LHCN-M2 (cell line): ENCODE measurements at regions not wholly inside any gene's neighbourhood (a gene's known extent, or its start where the extent isn't known, plus 50 kb on each side); places are given as distances from the start of the nearest gene placed in this dataset.

Experiments
- DNase-seq: peaks from one replicate; pipeline ENCODE4 v3.0.0-alpha.2; 2012; ENCODE audit warnings: low read depth

DNA sequence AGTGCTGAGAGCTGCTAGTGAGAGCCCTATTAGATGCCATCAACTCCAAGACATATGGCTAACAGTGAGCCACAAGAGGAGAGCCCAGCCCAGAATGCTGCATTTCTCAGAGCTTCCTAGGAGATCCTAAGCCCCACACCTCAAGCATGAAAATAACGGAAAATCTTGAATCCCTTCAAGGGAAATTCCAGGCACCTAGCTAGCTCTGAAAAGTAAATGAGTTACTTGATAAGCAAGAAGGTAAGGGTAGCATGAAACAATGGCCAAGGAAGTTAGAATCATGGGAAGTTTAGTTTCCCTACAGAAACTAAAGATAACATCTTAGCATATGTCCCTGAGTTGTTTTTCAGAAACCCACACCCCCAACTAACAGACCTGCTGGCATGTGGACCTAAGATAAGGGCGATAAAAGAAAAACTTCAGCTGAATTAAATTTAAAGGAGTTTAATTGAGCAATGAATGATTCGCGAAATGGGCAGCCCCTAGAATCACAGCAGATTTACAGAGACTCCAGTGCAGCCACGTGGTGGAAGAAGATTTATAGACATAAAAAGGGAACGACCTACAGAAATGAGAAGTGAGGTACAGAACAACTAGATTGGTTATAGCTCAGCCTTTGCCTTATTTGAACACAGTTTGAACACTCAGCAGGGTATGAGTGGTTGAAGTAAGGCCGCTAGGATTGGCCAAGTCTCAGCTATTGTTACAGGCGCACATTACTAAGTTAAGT, 301.3 kb upstream of the DACH1 start:
- DNase-seq, result no peak

DNA sequence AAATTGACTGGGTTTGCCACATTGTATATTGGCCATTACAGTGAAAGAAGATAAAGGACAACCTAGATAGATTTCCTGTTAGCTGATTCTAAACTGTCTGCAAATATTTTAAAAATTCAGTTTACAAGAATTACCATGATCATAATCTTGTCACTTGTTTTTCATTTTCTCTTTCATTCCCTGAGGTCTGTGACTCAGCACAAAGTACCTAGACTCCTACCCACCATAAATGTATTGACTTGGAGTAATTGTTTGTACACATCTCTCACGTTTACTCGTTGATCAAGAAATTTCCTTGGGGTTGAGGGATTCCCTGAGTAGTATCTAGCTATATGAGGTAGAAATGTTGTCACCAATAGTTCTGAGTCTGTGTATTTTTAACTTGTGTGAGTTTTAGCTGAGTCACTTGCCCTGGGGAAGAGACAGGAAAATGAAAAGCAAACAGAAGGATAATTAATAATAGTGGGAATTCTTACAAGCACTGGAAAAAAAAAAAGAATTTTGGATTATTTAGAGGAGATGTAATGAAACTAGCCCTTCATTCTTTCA, 299.2 kb upstream of the DACH1 start:
- DNase-seq, result peak; percentile 37

DNA sequence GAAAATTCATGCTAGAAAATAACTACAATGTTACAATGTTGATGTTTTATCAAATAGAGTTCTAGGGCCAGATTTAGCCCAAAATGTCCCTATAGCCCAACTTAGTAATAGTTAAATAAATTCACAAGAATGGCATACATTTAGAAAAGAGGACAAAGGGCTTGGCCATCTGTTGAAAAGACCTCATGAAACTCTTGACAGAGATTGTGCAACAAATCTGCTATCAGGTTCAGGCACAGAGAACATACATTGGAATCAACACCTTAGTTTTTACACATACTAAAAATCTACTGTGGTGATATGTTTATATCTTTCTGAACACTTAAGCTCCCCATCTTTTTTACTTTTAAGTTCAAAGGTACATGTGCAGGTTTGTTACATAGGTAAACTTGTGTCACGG, 298.3 kb upstream of the DACH1 start:
- peak; percentile 13 for DNase-seq

DNA sequence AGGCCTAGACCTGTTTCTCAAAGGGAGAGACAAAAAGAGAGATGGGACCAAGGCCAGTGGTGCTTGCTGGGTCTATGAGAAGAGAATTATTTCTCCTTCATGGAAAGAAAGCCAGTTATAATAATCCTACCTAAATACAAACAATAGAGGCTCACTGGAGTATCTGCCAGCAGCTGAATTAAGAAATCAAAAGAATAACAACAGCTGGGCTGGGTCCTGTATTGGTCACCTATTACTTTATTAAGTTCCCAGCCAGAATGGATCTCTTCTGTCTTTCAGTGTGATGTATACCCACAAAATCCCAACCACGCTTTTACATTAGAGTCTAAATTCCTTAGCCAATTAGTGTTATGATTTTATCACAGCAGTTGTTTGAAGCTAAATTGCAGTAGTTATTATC, 297.8 kb upstream of the DACH1 start:
- peak; percentile 73 for DNase-seq

DNA sequence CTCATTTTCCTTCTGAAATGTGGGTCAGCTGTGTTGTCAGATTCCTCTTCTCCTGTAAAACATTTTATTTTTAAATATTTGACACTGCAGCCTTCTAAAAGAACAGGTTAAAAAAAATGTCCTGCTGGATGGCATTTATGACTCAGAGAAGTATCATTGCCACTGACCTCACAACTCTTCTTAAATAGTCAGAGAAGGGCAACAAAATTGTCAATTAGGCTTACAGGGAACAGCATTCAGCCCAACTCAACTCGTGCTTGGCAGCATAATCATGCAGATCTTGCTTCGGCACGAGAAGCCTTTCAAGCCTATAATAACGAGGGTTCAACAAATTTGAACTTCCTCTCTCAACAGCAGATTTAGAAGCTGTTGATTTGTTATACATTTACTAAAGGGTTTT, 296.7 kb upstream of the DACH1 start:
- DNase-seq, result peak; percentile 74

DNA sequence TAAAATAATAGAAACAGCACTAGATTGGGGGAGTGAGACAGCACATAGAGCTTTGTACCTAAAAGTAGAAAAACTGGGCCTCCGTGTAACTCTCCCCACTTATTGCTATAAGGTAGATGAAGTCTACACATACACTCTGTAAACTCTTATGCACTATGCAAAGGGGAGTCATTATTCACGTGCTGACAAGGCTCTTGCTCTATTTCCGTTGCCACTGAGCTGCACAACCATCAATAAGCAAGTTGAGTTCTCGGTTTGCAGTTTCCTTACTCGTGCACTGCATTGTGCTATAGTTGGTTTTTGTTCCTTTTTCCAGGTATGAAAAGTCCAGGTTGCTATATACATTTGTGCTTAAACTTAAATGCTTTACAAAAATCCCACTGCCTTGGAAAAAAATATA, 294.0 kb upstream of the DACH1 start:
- DNase-seq, result no peak

DNA sequence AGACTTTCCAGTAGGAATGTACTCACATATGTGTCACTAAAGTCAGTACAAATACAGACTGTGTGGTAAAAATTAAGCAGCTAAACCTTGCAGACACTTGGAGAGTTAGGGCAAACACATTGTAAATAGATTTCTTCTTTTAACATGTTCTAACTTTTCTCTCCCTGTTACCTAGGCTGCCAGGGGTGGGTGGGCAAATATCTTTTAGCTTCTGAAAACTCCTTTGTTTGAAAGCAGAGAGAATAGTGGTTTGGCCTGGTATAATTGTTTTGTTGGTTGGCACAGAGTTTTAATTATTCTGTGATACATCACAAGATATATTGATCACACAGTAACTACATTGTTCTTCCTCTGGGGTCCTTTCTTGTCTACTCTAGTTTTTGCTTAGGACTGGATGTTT, 289.8 kb upstream of the DACH1 start:
- no peak for DNase-seq

DNA sequence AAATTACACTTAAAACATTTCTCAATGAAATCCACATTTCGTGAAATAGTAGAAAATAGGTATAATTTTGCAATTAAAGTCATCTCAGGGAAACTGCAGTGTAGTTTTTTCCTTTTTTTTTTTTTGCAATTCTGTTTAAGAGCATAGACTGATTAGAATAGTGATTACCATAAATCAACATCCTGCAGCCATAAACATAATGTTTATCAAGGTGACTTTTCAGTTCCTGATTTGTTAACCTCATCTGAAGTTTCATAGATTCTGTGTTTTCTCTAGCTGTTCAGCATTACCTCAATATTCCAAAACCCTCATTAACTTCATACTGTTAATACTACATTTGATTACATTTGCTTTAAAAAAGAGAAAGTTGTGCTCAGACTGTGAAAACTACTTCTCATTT, 286.3 kb upstream of the DACH1 start:
- DNase-seq, result no peak

DNA sequence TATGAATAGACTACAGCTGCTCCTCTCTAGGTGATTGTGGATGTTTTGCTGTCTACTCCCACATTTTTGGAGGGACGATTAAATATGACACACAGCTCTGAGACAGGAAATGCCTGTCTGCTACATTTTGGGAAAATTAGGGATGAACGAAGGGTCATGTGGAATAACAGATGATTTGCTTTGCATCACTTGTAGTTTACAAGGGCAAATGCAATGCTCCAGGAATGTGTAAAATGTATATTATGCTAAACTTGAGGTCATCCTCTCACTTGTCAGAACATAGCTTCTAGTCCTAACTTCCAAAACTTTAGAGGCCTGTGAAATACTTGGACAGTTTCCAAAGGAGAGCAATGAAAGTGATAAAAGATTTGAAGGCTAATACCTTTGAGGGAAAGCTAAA, 284.2 kb upstream of the DACH1 start:
- DNase-seq, result peak; percentile 53

DNA sequence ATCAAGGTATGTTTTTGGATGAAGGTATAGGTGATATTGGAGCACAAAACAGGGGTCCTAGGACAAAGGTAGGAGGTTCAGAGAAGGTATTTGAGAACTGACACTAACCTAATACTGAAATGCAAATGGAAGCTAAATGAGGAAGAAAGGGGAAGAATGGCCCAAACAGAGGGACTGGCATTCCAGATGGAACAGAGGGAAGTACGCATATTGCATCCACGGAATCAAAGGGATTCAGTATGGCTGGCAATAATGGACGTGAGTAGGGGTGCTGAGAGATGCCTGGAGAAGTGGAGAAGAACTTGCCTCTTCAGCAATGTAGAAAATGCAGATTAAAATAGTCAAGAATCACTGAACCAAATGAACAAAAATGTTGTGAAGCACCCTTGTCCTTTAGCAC, 283.5 kb upstream of the DACH1 start:
- DNase-seq, result no peak

DNA sequence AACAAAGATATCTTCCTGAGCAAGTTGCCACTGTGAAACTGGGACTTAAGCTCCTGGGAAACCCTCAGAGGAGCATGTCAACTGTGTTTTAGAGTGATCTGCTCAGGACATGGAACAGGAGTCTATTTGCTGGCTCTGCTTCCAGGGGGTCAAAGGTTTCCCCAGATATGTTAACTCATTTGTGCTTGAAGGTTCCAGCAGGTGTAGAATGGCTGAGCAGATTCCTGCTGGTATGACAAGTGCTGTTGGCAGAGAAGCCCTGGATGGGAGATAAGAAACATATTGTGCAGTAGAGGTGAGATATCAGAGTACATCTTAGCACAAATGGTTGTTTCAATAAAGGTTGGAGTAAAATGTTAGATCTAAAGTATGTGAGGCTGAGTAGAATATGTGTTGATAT, 282.7 kb upstream of the DACH1 start:
- no peak for DNase-seq

DNA sequence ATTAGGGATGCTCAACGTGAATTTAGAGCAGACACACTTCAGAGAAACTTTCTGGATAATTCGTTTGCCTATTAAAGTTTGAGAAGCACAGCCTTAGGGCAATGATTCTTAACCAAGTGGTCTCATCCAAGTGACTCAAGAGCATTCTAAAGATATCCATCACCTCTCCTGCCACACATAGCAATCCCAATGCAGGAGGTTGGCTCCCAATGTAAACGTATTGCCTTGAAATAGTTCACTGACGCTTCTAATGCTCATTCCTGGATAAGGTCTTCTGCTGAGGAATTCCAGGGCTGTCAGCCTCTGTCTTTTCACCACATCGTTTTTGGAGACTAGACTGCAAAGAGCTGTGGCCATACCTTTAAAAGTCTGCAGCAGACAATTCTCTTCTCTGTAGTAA, 279.8 kb upstream of the DACH1 start:
- DNase-seq, result no peak

DNA sequence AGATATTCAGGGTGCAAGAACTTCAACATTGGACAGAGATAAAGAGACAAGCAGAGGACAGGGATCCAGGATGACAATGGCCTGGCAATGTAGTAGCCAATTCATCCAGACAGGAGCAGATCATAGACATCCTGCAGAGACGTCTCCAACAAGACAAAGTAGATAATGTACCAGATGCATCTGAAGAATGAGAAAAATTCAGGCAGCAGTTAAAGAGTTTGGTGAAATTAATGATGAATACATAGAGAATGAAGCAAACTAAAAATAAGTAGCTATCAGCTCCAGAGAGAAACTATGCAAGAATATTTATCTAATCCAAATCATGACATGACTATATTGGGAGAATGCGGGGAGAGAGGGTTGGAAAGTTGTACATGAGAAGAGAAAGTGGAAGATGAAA, 278.4 kb upstream of the DACH1 start:
- DNase-seq, result no peak

DNA sequence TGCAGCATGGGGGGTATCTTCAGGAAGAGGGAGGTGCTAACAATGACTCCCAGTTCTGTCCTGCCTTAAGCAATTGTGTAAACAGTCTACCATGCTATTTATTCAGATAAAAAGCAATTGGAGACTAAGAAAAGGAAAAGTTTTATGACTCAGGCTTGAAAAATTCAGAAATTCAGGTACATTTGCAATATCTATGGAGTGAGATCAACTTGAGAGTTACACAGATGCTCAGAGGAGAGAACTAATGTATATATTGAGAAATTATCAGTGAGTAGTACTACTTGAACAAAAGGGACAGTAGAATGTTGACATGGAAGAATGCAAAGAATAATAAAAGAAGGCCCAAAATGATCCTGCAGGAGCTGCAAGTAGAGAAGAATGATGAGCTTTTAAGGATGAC, 277.6 kb upstream of the DACH1 start:
- no peak for DNase-seq

DNA sequence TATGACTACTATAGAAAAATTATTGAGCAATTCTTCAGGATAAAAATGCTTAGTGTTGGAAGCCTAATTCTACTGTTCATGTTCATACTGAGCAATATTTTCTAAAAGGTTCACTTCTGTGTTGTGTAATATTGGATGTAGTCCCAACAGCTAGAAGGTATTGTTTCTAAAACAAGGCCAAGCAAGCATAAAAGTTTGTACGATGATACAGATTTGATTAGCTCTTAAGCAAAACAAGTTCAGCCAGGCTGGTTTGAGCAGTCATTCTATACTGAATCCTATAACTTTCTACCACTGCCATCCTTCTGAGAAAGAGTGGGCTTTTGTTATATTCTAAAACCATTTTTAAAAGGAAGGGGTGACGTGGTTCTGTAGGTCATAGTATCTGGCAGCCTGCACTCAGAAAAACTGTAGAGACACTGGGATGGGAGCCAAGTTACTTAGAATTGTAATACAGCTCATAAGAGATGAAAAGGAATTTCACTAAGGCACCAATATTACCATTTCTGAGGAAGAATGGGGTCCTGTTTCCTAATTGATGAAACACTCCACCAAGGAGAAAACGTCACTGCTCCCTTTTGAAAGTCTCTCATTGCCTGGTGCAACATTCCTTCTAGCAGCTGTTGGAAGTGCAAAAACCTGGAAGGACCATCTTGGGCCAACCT, 275.0 kb upstream of the DACH1 start:
- no peak for DNase-seq

DNA sequence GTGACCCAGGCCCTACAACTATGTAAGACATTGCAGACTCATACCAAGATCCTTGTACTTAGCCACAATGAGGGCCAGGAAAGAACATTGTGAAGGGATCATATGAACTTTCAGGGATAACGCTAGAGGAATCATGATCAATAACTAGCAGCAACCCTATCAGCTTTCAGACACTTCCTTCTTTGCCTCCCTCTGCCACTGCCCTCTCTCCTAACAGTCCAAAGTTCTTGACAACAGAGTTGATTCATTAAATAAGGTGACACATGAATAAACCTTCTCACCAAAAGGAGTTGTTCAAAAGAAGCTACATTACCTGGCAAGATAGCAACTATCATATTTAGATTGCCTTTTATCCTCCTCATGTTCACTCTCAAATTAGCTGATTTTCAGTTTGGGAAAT, 272.2 kb upstream of the DACH1 start:
- DNase-seq, result no peak

DNA sequence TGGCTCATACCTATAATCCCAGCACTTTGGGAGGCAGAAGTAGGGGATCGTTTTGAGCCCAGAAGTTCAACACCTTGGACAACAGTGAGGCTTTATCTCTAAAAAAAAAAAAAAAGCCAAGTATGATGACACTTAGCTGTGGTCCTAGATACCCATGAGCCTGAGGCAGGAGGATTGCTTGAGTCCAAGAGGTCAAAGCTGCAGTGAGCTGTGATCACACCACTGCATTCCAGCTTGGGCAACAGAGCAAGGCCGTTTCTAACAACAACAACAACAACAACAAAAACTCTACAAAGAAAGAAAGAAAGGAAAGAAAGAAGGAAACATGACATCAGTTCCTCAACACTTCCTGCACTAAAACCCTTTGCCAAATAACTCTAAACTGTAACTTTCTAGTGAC, 265.1 kb upstream of the DACH1 start:
- DNase-seq, result no peak

DNA sequence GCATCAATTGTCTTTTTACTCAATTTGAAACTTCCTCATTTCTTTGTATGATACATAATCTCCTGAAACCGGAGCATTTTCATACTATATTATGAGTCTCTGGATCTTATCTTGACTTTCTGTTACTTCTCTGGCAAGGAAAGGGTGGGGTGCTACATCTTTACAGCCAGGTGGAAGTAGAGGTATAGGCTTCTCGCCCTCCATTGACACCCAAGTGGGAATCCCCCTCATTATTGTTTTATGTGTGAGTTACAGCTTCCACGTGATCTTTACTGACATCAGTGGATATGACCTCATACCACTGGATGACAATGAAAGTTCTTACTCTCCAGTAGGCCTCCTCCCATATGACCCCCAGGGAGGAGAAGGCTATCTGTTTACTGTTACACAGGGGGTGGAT, 262.1 kb upstream of the DACH1 start:
- no peak for DNase-seq

DNA sequence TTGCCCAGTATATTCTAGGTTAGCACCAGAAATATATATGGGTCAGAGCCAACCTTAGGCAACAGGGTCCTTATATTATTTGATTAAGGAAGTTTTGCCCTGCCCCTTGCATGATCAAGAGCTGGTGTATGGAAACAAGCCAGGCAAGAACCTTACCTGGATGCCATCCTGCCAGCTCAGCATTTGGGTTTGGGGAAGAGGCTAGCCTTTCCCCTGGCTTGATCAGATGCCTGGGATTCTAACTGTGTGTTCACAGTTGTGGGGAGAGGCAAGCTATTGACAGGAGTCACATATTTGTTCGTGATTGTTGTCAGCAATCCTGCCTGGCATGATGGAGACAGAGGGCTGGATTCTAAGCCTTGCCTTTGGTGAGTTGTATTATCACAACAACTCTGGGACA, 260.0 kb upstream of the DACH1 start:
- no peak for DNase-seq

DNA sequence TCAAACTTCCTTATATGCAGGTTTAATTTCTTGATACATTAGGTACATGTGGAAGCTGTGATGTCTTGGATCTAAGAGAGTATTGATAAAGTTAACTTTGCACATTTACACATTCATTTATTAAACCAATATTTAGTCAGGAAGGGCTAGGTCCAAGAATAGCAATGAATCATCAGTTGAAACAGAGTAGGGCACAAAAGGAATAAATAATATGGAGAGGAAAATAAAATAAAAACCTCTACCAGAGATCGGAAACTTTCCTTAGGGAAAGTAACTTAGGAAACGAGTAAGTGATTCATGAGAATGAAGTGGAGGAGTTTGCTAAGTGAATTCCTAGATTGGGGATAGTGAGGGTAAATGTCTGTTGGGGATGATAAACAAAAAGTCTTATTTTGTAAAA, 259.4 kb upstream of the DACH1 start:
- DNase-seq, result peak; percentile 16

DNA sequence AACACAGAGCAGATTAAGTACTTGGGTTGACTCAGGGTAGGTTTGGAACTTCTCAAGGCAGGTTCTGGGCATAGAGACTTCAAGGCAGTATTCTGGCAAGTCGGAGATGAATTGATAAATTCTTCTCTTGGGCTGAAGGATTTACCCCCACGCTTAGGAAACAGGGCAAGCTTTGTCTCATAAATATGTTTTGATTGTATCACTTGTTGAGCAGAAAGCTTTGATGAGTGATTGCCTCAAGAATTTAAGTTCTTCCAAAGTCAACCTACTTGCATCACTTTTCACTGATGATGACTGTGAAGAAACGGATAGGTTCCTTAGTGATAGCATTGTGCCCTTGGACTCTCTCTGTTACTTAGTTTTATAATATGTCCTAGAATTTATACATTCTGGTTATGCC, 258.6 kb upstream of the DACH1 start:
- DNase-seq, result peak; percentile 43

DNA sequence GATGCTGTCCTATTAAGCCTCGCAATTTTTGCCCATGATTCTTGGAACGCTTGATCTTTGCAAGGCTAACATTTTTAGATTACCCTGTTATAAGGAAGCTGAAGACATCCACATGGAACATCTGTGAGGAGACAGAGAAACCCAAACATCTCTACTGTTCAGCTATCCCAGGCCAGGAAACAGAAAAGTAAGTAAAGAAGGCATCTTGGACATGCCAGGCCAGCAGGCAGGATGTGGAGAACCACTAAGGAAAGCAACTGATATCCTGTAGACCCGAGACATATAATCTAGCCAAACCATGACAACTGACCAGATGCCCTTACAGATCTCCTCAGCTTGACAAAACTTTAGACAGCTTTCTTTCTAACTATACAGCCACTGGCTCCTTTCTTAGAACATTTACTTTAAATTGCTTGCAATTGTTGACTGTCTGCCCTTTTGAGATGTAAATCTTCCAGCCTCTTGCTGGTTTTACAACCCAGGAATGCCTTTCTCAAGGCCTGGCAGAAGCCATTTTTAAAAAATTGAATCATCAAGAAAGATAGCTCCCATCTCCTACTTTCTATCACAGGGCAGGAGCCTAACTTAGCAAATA, 255.8 kb upstream of the DACH1 start:
- DNase-seq, result peak; percentile 24

DNA sequence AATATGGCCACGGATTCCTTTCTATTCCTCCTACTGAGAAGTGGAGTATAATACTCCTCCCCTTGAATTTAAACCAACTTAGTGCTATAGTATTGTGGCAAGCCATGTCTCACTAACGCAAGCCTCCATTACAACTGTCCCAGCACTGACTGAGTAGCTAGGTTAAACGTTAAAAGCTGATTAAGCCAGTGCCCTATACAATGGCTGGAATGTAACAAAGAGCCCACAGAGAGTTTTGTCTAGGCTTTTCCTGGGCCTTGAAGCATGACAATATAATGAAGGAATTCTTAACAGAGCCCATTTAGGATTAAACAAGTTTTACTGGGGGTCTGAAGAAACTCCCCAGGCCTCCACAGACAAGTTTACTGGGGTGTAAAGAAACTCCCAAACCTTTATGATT, 254.5 kb upstream of the DACH1 start:
- DNase-seq, result no peak
